ENCODE measurements at regions not wholly inside any gene's neighbourhood (a gene's known extent, or its start where the extent isn't known, plus 50 kb on each side); places are given as distances from the start of the nearest gene placed in this dataset.

DNA sequence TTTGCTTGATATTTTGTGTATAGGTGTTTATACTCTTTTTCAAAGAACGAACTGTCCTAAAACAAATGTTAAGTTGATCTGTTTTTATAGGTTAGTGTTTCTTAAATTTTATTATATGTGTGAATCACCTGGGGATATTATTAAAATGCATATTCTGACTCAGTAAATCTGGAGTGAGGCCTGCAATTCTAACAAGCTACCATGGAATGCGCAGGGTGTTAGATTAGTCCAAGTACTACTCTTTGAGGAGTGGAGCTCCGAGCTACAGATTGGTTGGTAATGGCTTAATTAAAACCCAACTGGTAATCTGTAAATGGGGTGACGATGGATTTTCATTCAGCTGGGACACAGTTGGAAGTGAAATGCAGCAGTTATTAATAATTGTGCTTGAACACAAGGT lies 214.1 kb upstream of the UFM1 start:
- H3K4me2 ChIP-seq (ENCODE audit: low read length) = no peak overlapping the region
- H3K9me3 ChIP-seq (ENCODE audit: low read length) = no peaks in the 10 kb centered on the region
- H2AFZ ChIP-seq (ENCODE audit: low read length) = no peak overlapping the region
- no peaks in the 10 kb centered on the region for H3K9me2 ChIP-seq (ENCODE audit: low read depth, low read length)
- no peaks in the 10 kb centered on the region for H3K4me1 ChIP-seq (ENCODE audit: insufficient read depth, low read length, severe bottlenecking)
- TF ChIP-seq, protein P1, sequence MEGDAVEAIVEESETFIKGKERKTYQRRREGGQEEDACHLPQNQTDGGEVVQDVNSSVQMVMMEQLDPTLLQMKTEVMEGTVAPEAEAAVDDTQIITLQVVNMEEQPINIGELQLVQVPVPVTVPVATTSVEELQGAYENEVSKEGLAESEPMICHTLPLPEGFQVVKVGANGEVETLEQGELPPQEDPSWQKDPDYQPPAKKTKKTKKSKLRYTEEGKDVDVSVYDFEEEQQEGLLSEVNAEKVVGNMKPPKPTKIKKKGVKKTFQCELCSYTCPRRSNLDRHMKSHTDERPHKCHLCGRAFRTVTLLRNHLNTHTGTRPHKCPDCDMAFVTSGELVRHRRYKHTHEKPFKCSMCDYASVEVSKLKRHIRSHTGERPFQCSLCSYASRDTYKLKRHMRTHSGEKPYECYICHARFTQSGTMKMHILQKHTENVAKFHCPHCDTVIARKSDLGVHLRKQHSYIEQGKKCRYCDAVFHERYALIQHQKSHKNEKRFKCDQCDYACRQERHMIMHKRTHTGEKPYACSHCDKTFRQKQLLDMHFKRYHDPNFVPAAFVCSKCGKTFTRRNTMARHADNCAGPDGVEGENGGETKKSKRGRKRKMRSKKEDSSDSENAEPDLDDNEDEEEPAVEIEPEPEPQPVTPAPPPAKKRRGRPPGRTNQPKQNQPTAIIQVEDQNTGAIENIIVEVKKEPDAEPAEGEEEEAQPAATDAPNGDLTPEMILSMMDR (IDR thresholded peaks at IDR 0.05; ENCODE audit: low read length) = no peak
- no peak for TF ChIP-seq EZH2 (IDR thresholded peaks at IDR 0.05; ENCODE audit: borderline replicate concordance, low read length)
- H3K4me3 ChIP-seq (ENCODE audit: low read depth, low read length, poor library complexity, severe bottlenecking) = no peak overlapping the region
- H3K27me3 ChIP-seq (ENCODE audit: insufficient read depth, low read length) = no peaks in the 10 kb centered on the region
- no peaks in the 10 kb centered on the region for H4K20me1 ChIP-seq (ENCODE audit: insufficient read depth, low read length)
- no peaks in the 10 kb centered on the region for H3K36me3 ChIP-seq (ENCODE audit: insufficient read depth, low read length)
- no peak overlapping the region for H3K9ac ChIP-seq (ENCODE audit: low read length)
- H3K79me2 ChIP-seq (ENCODE audit: insufficient read depth, low read length) = no peaks in the 10 kb centered on the region
- no peak overlapping the region for H3K27ac ChIP-seq (ENCODE audit: low read depth, low read length, poor library complexity, severe bottlenecking)
- H3F3A ChIP-seq (ENCODE audit: insufficient read depth, low read length) = no peaks in the 10 kb centered on the region

DNA sequence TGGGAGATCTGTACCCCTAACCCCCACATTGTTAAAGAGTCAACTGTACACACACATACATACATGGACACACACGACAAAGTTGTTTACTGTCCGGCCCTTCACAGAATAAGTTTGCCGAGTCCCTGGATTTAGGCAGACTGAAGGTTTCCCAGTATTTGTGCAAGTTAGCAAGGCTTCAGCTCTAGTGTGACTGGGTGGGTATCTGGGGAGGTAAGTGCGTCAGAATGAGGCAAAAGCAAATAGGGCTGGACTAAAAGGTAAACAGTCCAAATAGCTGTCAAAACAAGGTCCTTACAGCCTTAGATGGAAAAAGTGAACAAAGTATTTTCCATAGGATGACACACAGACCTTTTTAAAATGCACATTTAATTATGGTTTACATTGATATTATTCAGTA lies 228.4 kb upstream of the UFM1 start:
- Histone ChIP-seq H2AFZ (ENCODE audit: low read length) (no peak overlapping the region), H4K20me1 (ENCODE audit: insufficient read depth, low read length) (no peaks in the 10 kb centered on the region), H3K79me2 (ENCODE audit: insufficient read depth, low read length) (no peaks in the 10 kb centered on the region), H3K27ac (ENCODE audit: low read depth, low read length, poor library complexity, severe bottlenecking) (no peak overlapping the region), H3K4me2 (ENCODE audit: low read length) (no peak overlapping the region), H3K4me1 (ENCODE audit: insufficient read depth, low read length, severe bottlenecking) (no peaks in the 10 kb centered on the region), H3F3A (ENCODE audit: insufficient read depth, low read length) (no peaks in the 10 kb centered on the region), H3K36me3 (ENCODE audit: insufficient read depth, low read length) (no peaks in the 10 kb centered on the region), H3K27me3 (ENCODE audit: insufficient read depth, low read length) (no peaks in the 10 kb centered on the region), H3K9ac (ENCODE audit: low read length) (no peak overlapping the region), H3K9me2 (ENCODE audit: low read depth, low read length) (no peaks in the 10 kb centered on the region; the same call in 1 of the 2 replicates), H3K9me3 (ENCODE audit: low read length) (no peaks in the 10 kb centered on the region), H3K4me3 (ENCODE audit: low read depth, low read length, poor library complexity, severe bottlenecking) (no peak overlapping the region)
- TF ChIP-seq, protein P1 (IDR thresholded peaks at IDR 0.05; ENCODE audit: low read length) = no peak
- TF ChIP-seq EZH2 (IDR thresholded peaks at IDR 0.05; ENCODE audit: borderline replicate concordance, low read length) = no peak

DNA sequence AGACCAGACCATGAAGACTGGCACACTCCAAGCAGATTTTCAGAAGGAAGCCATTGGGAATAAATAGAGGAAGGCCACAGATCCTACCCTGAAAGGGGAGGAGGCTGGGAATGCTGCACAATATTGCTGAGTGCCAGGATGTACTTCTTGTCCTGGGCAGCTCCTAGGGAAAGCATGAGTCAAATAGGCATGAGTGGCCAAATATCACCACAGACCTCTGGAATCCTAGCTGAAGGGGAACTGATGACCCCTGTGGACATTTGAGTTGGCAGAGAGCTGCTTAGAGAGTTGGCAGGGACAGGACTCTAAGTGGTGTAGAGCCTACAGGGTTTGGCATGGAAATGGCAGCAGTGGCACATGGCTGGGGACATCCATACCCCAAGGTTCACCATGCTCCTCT lies 234.3 kb upstream of the TRPC4 start:
- H3K9me3 ChIP-seq (ENCODE audit: low read length) = no peaks in the 10 kb centered on the region
- TF ChIP-seq, protein P1 (IDR thresholded peaks at IDR 0.05; ENCODE audit: low read length) = no peak
- no peak for TF ChIP-seq EZH2 (IDR thresholded peaks at IDR 0.05; ENCODE audit: borderline replicate concordance, low read length)
- H4K20me1 ChIP-seq (ENCODE audit: insufficient read depth, low read length) = no peaks in the 10 kb centered on the region
- H3K79me2 ChIP-seq (ENCODE audit: insufficient read depth, low read length) = no peaks in the 10 kb centered on the region
- H3K4me1 ChIP-seq (ENCODE audit: insufficient read depth, low read length, severe bottlenecking) = no peaks in the 10 kb centered on the region
- no peaks in the 10 kb centered on the region for H3K36me3 ChIP-seq (ENCODE audit: insufficient read depth, low read length)
- H3K9me2 ChIP-seq (ENCODE audit: low read depth, low read length) = no peaks in the 10 kb centered on the region
- no peak overlapping the region for H3K4me3 ChIP-seq (ENCODE audit: low read depth, low read length, poor library complexity, severe bottlenecking)
- no peak overlapping the region for H3K4me2 ChIP-seq (ENCODE audit: low read length)
- H3K27ac ChIP-seq (ENCODE audit: low read depth, low read length, poor library complexity, severe bottlenecking) = no peak overlapping the region
- no peak overlapping the region for H2AFZ ChIP-seq (ENCODE audit: low read length)
- H3F3A ChIP-seq (ENCODE audit: insufficient read depth, low read length) = no peaks in the 10 kb centered on the region
- no peaks in the 10 kb centered on the region for H3K27me3 ChIP-seq (ENCODE audit: insufficient read depth, low read length)
- H3K9ac ChIP-seq (ENCODE audit: low read length) = no peak overlapping the region

Measured in OCI-LY1 (cell line).